ENCODE measurements at regions not wholly inside any gene's neighbourhood (a gene's known extent, or its start where the extent isn't known, plus 50 kb on each side); places are given as distances from the start of the nearest gene placed in this dataset.

- TF ChIP-seq ZBTB26 (CRISPR knock-in tag; IDR thresholded peaks at IDR 0.05; ENCODE audit: borderline replicate concordance): no peak
- TF ChIP-seq HDAC1 (CRISPR knock-in tag; IDR thresholded peaks at IDR 0.05): no peak
- no peak for TF ChIP-seq HCFC1 (IDR thresholded peaks at IDR 0.05; ENCODE audit: low read depth, low read length)
- no peak for TF ChIP-seq ZBTB49 (CRISPR knock-in tag; IDR thresholded peaks at IDR 0.05; ENCODE audit: borderline replicate concordance)
- TF ChIP-seq CHD4 (IDR thresholded peaks at IDR 0.05; ENCODE audit: borderline replicate concordance, low read length): no peak
- peak; percentile 40; the same call in 1 of the 2 replicates for TF ChIP-seq ARID5B (CRISPR knock-in tag; IDR thresholded peaks at IDR 0.05)
- TF ChIP-seq MIER2 (CRISPR knock-in tag; IDR thresholded peaks at IDR 0.05): no peak
- TF ChIP-seq MLX (CRISPR knock-in tag; IDR thresholded peaks at IDR 0.05): no peak
- peak; percentile 80 for TF ChIP-seq NR2F2 (IDR thresholded peaks at IDR 0.05; ENCODE audit: borderline replicate concordance, low read depth)
- no peak for TF ChIP-seq REST (IDR thresholded peaks at IDR 0.05; ENCODE audit: borderline replicate concordance in 1 of 2, low read depth in 1 of 2, low read length in 2 of 2)
- TF ChIP-seq HNF1A (IDR thresholded peaks at IDR 0.05; ENCODE audit: low read depth): no peak
- TF ChIP-seq HNF1A (CRISPR knock-in tag; IDR thresholded peaks at IDR 0.05; ENCODE audit: borderline replicate concordance): no peak
Measured at GRCh38 chr16:73142053-73142854, 94.3 kb upstream of the ZFHX3 start (continued).

Measured in HepG2 (cell line).